Esophagus muscularis mucosa (tissue), 3 donors: ENCODE measurements at regions not wholly inside any gene's neighbourhood (a gene's known extent, or its start where the extent isn't known, plus 50 kb on each side); places are given as distances from the start of the nearest gene placed in this dataset.

Experiments used
- EP300 ChIP-seq: sonication (generic); formaldehyde crosslinking; IDR thresholded peaks from one replicate; pipeline ENCODE4 v1.6.1; 2017; ENCODE audit warnings: antibody characterized with exemption
- POLR2AphosphoS5 ChIP-seq, 2 donors: sonication (generic); formaldehyde crosslinking; IDR thresholded peaks; one replicate each; pipeline ENCODE4 v1.6.1; 2017; ENCODE audit warnings: antibody characterized with exemption in 2 of 2

- TF ChIP-seq POLR2AphosphoS5 (IDR thresholded peaks at IDR 0.05) (no peak), EP300 (no peak)
These were observed 85.4 kb upstream of the GBA3 start for GRCh38 chr4:22607382-22607781.
